ENCODE measurements at regions not wholly inside any gene's neighbourhood (a gene's known extent, or its start where the extent isn't known, plus 50 kb on each side); places are given as distances from the start of the nearest gene placed in this dataset.

GRCh38 chr16:82504836-82505235 lies 121.9 kb upstream of the CDH13 start:
- Mint-ChIP-seq H3K9me3 (ENCODE audit: low read depth) (peaks cover 7% of the 10 kb centered on the region), H3K36me3 (ENCODE audit: low read depth) (no peaks in the 10 kb centered on the region), H3K4me3 (ENCODE audit: unreplicated experiment) (no peak overlapping the region), H3K27me3 (ENCODE audit: low read depth) (peaks cover 5% of the 10 kb centered on the region), H3K4me1 (ENCODE audit: low read depth) (no peaks in the 10 kb centered on the region), H3K27ac (ENCODE audit: unreplicated experiment) (no peak overlapping the region)
- no peak for DNase-seq (ENCODE audit: low spot score)
- no peak for TF ChIP-seq CTCF (IDR thresholded peaks at IDR 0.05)

- H3K4me3 Mint-ChIP-seq (ENCODE audit: unreplicated experiment), result no peak overlapping the region
Measured at GRCh38 chr16:82499302-82499701, 127.5 kb upstream of the CDH13 start.

GRCh38 chr16:82497139-82497538 lies 129.6 kb upstream of the CDH13 start:
- no peak overlapping the region for H3K4me3 Mint-ChIP-seq (ENCODE audit: unreplicated experiment)
- H3K4me1 Mint-ChIP-seq (ENCODE audit: low read depth), result no peaks in the 10 kb centered on the region
- H3K27ac Mint-ChIP-seq (ENCODE audit: unreplicated experiment), result no peak overlapping the region
- no peak for DNase-seq (ENCODE audit: low spot score)
- peaks cover 12% of the 10 kb centered on the region for H3K27me3 Mint-ChIP-seq (ENCODE audit: low read depth)
- TF ChIP-seq CTCF (IDR thresholded peaks at IDR 0.05), result no peak
- no peaks in the 10 kb centered on the region for H3K9me3 Mint-ChIP-seq (ENCODE audit: low read depth)
- no peaks in the 10 kb centered on the region for H3K36me3 Mint-ChIP-seq (ENCODE audit: low read depth)

More at GRCh38 chr16:82499302-82499701, 127.5 kb upstream of the CDH13 start:
- H3K27me3 Mint-ChIP-seq (ENCODE audit: low read depth), result peaks cover 14% of the 10 kb centered on the region
- no peak for DNase-seq (ENCODE audit: low spot score)
- H3K9me3 Mint-ChIP-seq (ENCODE audit: low read depth), result no peaks in the 10 kb centered on the region
- TF ChIP-seq CTCF (IDR thresholded peaks at IDR 0.05), result no peak
- H3K4me1 Mint-ChIP-seq (ENCODE audit: low read depth), result no peaks in the 10 kb centered on the region
- no peak overlapping the region for H3K27ac Mint-ChIP-seq (ENCODE audit: unreplicated experiment)
- H3K36me3 Mint-ChIP-seq (ENCODE audit: low read depth), result no peaks in the 10 kb centered on the region

GRCh38 chr16:82488460-82488859 lies 138.3 kb upstream of the CDH13 start:
- TF ChIP-seq CTCF (IDR thresholded peaks at IDR 0.05), result no peak
- DNase-seq (ENCODE audit: low spot score), result no peak
- H3K9me3 Mint-ChIP-seq (ENCODE audit: low read depth), result no peaks in the 10 kb centered on the region
- peaks cover 22% of the 10 kb centered on the region for H3K27me3 Mint-ChIP-seq (ENCODE audit: low read depth)
- H3K4me1 Mint-ChIP-seq (ENCODE audit: low read depth), result no peaks in the 10 kb centered on the region
- H3K27ac Mint-ChIP-seq (ENCODE audit: unreplicated experiment), result no peak overlapping the region
- H3K4me3 Mint-ChIP-seq (ENCODE audit: unreplicated experiment), result no peak overlapping the region
- no peaks in the 10 kb centered on the region for H3K36me3 Mint-ChIP-seq (ENCODE audit: low read depth)

- Mint-ChIP-seq H3K36me3 (ENCODE audit: low read depth) (no peaks in the 10 kb centered on the region), H3K27ac (ENCODE audit: unreplicated experiment) (no peak overlapping the region), H3K9me3 (ENCODE audit: low read depth) (no peaks in the 10 kb centered on the region), H3K27me3 (ENCODE audit: low read depth) (peaks cover 16% of the 10 kb centered on the region), H3K4me1 (ENCODE audit: low read depth) (no peaks in the 10 kb centered on the region), H3K4me3 (ENCODE audit: unreplicated experiment) (no peak overlapping the region)
- no peak for TF ChIP-seq CTCF (IDR thresholded peaks at IDR 0.05)
- no peak for DNase-seq (ENCODE audit: low spot score)
Measured at GRCh38 chr16:82481455-82481854, 145.3 kb upstream of the CDH13 start.

Data from chondrocyte (in vitro differentiated cells).